IMR-90 (cell line): ENCODE measurements at regions not wholly inside any gene's neighbourhood (a gene's known extent, or its start where the extent isn't known, plus 50 kb on each side); places are given as distances from the start of the nearest gene placed in this dataset.

Source experiments
- ATAC-seq: fragments of 200-7000 bp; cut with Tn5 transposase; 2 replicates; pipeline ENCODE4 v1.9.1; 2020; ENCODE audit warnings: low read depth, mild to moderate bottlenecking, moderate library complexity
- BruUV-seq: library from RNA; stranded (reverse); fragments of 400-500 nt; replicated peaks from 2 replicates; lab custom pipeline; 2021; lab: Mats Ljungman, UMichigan
- CTCF ChIA-PET: fragments of 300-600 bp; formaldehyde crosslinking; extraction: SDS; loops from one replicate; lab custom pipeline; 2021; ENCODE audit warnings: antibody characterized with exemption; lab: Yijun Ruan, JAX
- POLR2A ChIA-PET: fragments of 300-600 bp; sonication (Branson Sonifier 250); formaldehyde crosslinking; loops from one replicate; lab custom pipeline; 2022; ENCODE audit warnings: antibody characterized with exemption; ENCODE audit not compliant: unreplicated experiment; lab: Charles Lee
- DNase-seq: peaks from one replicate; pipeline ENCODE4 v3.0.0; 2013
- H2AFZ ChIP-seq: replicated peaks from 2 replicates; pipeline ENCODE3; 2013; ENCODE audit warnings: low read length, mild to moderate bottlenecking; ENCODE audit not compliant: poor library complexity
- H2AK5ac ChIP-seq: 2 replicates; pipeline ENCODE4 v1.6.1; 2013; ENCODE audit warnings: low read depth, low read length, inconsistent platforms
- H2AK9ac ChIP-seq: replicated peaks from 2 replicates; pipeline ENCODE3; 2013; ENCODE audit warnings: mild to moderate bottlenecking, low read depth, low read length, moderate library complexity; ENCODE audit not compliant: poor library complexity
- H2BK120ac ChIP-seq: 2 replicates; pipeline ENCODE4 v1.6.1; 2013; ENCODE audit warnings: low read depth, low read length, inconsistent platforms
- H2BK15ac ChIP-seq: 3 replicates; pipeline ENCODE4 v1.6.1; 2013; ENCODE audit warnings: low read depth, low read length, inconsistent platforms
- H2BK20ac ChIP-seq: 2 replicates; pipeline ENCODE4 v1.6.1; 2013; ENCODE audit warnings: low read depth, mild to moderate bottlenecking, inconsistent platforms, low read length, moderate library complexity
- H2BK5ac ChIP-seq: 2 replicates; pipeline ENCODE4 v1.6.1; 2013; ENCODE audit warnings: mild to moderate bottlenecking, low read depth, low read length, inconsistent platforms; ENCODE audit not compliant: poor library complexity, severe bottlenecking
- H3K14ac ChIP-seq: replicated peaks from 2 replicates; pipeline ENCODE4 v1.6.1; 2013; ENCODE audit warnings: low read depth, low read length, inconsistent platforms
- H3K18ac ChIP-seq: 2 replicates; pipeline ENCODE4 v1.6.1; 2013; ENCODE audit warnings: low read depth, low read length, control low read depth
- H3K23ac ChIP-seq: 2 replicates; pipeline ENCODE4 v1.6.1; 2013; ENCODE audit warnings: low read depth, low read length, inconsistent platforms
- H3K27ac ChIP-seq: 2 replicates; pipeline ENCODE4 v1.5.1; 2013; ENCODE audit warnings: mild to moderate bottlenecking, control low read depth, low read length; ENCODE audit not compliant: insufficient read depth
- H3K27me3 ChIP-seq: 2 replicates; pipeline ENCODE4 v1.6.1; 2013; ENCODE audit warnings: low read length; ENCODE audit not compliant: control insufficient read depth, insufficient read depth
- H3K36me3 ChIP-seq: 2 replicates; pipeline ENCODE4 v1.6.1; 2013; ENCODE audit warnings: low read length, mixed read lengths; ENCODE audit not compliant: control insufficient read depth, insufficient read depth
- H3K4ac ChIP-seq: 2 replicates; pipeline ENCODE4 v1.6.1; 2013; ENCODE audit warnings: low read depth, low read length, inconsistent platforms
- H3K4me1 ChIP-seq: 2 replicates; pipeline ENCODE4 v1.6.1; 2013; ENCODE audit warnings: low read length, mixed read lengths; ENCODE audit not compliant: control insufficient read depth, insufficient read depth
- H3K4me2 ChIP-seq: 2 replicates; pipeline ENCODE4 v1.6.1; 2013; ENCODE audit warnings: low read depth, mild to moderate bottlenecking, control low read depth, low read length, moderate library complexity
- H3K4me3 ChIP-seq: 2 replicates; pipeline ENCODE4 v1.5.1; 2013; ENCODE audit warnings: low read depth, mild to moderate bottlenecking, control low read depth, low read length, moderate library complexity; ENCODE audit not compliant: insufficient read depth
- H3K56ac ChIP-seq: 2 replicates; pipeline ENCODE4 v1.6.1; 2013; ENCODE audit warnings: low read length, inconsistent platforms; ENCODE audit not compliant: insufficient read depth; ENCODE audit errors: extremely low read depth
- H3K79me1 ChIP-seq, 2 experiments: 2 replicates each; pipeline ENCODE4 v1.6.1; 2013; ENCODE audit warnings: low read length in 2 of 2, inconsistent platforms in 1 of 2, low read depth in 1 of 2
- H3K9ac ChIP-seq: 2 replicates; pipeline ENCODE4 v1.6.1; 2013; ENCODE audit warnings: low read depth, low read length, control low read depth
- H3K9me1 ChIP-seq: 2 replicates; pipeline ENCODE4 v1.6.1; 2013; ENCODE audit warnings: low read length, inconsistent platforms; ENCODE audit not compliant: insufficient read depth
- H3K9me3 ChIP-seq: 2 replicates; pipeline ENCODE4 v1.6.1; 2013; ENCODE audit warnings: low read length; ENCODE audit not compliant: control insufficient read depth, insufficient read depth
- H4K20me1 ChIP-seq: 2 replicates; pipeline ENCODE4 v1.6.1; 2013; ENCODE audit warnings: low read length, inconsistent platforms; ENCODE audit not compliant: insufficient read depth
- H4K5ac ChIP-seq: 2 replicates; pipeline ENCODE4 v1.6.1; 2013; ENCODE audit warnings: mild to moderate bottlenecking, low read depth, low read length, control low read depth
- H4K8ac ChIP-seq, 2 experiments: 2 replicates each; pipeline ENCODE4 v1.6.1; 2013; ENCODE audit warnings: low read depth in 2 of 2, low read length in 2 of 2, control low read depth in 1 of 2, inconsistent platforms in 1 of 2
- H4K91ac ChIP-seq: 2 replicates; pipeline ENCODE4 v1.6.1; 2013; ENCODE audit warnings: low read depth, low read length, inconsistent platforms; ENCODE audit not compliant: insufficient read depth
- BHLHE40 ChIP-seq: fragments of 150-350 bp; IDR thresholded peaks from 2 replicates; pipeline ENCODE4 v1.6.1; 2016; ENCODE audit warnings: mild to moderate bottlenecking, low read depth, low read length
- CEBPB ChIP-seq: IDR thresholded peaks from 2 replicates; pipeline ENCODE4 v1.6.1; 2012; ENCODE audit warnings: low read depth, low read length, improper control_type of control experiment
- CHD1 ChIP-seq: IDR thresholded peaks from 2 replicates; pipeline ENCODE4 v1.6.1; 2012; ENCODE audit warnings: low read depth, low read length, improper control_type of control experiment
- FOS ChIP-seq: fragments of 150-350 bp; IDR thresholded peaks from 2 replicates; pipeline ENCODE4 v1.6.1; 2016; ENCODE audit warnings: low read depth, low read length
- MAFK ChIP-seq: IDR thresholded peaks from 2 replicates; pipeline ENCODE4 v1.6.1; 2012; ENCODE audit warnings: low read depth, low read length, improper control_type of control experiment
- MAZ ChIP-seq: IDR thresholded peaks from 2 replicates; pipeline ENCODE4 v1.6.1; 2012; ENCODE audit warnings: low read depth, mild to moderate bottlenecking, low read length, improper control_type of control experiment, moderate library complexity, borderline replicate concordance
- MXI1 ChIP-seq: IDR thresholded peaks from 2 replicates; pipeline ENCODE4 v1.6.1; 2012; ENCODE audit warnings: low read depth, mild to moderate bottlenecking, low read length, moderate library complexity, borderline replicate concordance
- NFE2L2 ChIP-seq: fragments of 150-350 bp; IDR thresholded peaks from 2 replicates; pipeline ENCODE4 v1.6.1; 2016; ENCODE audit warnings: low read depth, mild to moderate bottlenecking, low read length
- POLR2A ChIP-seq: IDR thresholded peaks from 2 replicates; pipeline ENCODE4 v1.6.1; 2012; ENCODE audit warnings: mild to moderate bottlenecking, low read depth, low read length
- RAD21 ChIP-seq: IDR thresholded peaks from 2 replicates; pipeline ENCODE4 v1.6.1; 2012; ENCODE audit warnings: low read length, improper control_type of control experiment
- RCOR1 ChIP-seq: IDR thresholded peaks from 2 replicates; pipeline ENCODE4 v1.6.1; 2012; ENCODE audit warnings: mild to moderate bottlenecking, low read length, improper control_type of control experiment; ENCODE audit not compliant: insufficient replicate concordance
- RFX5 ChIP-seq: IDR thresholded peaks from 2 replicates; pipeline ENCODE4 v1.8.0; 2012; ENCODE audit warnings: low read depth, mild to moderate bottlenecking, low read length, moderate library complexity
- SMC3 ChIP-seq: fragments of 150-350 bp; IDR thresholded peaks from 2 replicates; pipeline ENCODE4 v1.6.1; 2016; ENCODE audit warnings: low read depth, mild to moderate bottlenecking, antibody characterized with exemption, low read length, moderate library complexity
- WGBS, 2 experiments: methylation state at CpG; one replicate each; pipeline versions ENCODE4 v1.1.5 to v1.1.7; 2013; ENCODE audit warnings: missing lambda C conversion rate in 2 of 2; ENCODE audit not compliant: insufficient read length in 1 of 2; ENCODE audit errors: extremely low coverage in 2 of 2; 5-methylcytosine and 5-hydroxymethylcytosine counted together
- dilution Hi-C: fragments of 300-500 bp; cut with HindIII; formaldehyde crosslinking; loops from one replicate; pipeline ENCODE4 v1.14.3; 2018; ENCODE audit warnings: low sequenced_read_pairs; ENCODE audit not compliant: unreplicated experiment
- in situ Hi-C: fragments of 300-500 bp; cut with MboI; formaldehyde crosslinking; loops from 3 replicates; pipeline ENCODE4 v1.14.3; 2019; ENCODE audit warnings: low sequenced_read_pairs, inconsistent platforms, mixed read lengths
- intact Hi-C: fragments of 100-400 bp; cut with micrococcal nuclease; formaldehyde crosslinking; loops from 2 replicates; pipeline ENCODE4 v1.10.0; 2022
- TF ChIP-seq, protein P1 (sequence below): fragments of 150-350 bp; IDR thresholded peaks from 2 replicates; pipeline ENCODE4 v1.6.1; 2017; ENCODE audit warnings: mild to moderate bottlenecking, antibody characterized with exemption, low read length, low read depth
- TF ChIP-seq, protein P2 (sequence below): fragments of 150-350 bp; IDR thresholded peaks from 2 replicates; pipeline ENCODE4 v1.6.1; 2016; ENCODE audit warnings: low read depth, mild to moderate bottlenecking, low read length, moderate library complexity, borderline replicate concordance
- TF ChIP-seq, protein P3 (sequence below): conservative IDR thresholded peaks from 2 replicates; pipeline ENCODE4 v1.5.1; 2012; ENCODE audit warnings: mild to moderate bottlenecking, low read depth, low read length, improper control_type of control experiment

DNA sequence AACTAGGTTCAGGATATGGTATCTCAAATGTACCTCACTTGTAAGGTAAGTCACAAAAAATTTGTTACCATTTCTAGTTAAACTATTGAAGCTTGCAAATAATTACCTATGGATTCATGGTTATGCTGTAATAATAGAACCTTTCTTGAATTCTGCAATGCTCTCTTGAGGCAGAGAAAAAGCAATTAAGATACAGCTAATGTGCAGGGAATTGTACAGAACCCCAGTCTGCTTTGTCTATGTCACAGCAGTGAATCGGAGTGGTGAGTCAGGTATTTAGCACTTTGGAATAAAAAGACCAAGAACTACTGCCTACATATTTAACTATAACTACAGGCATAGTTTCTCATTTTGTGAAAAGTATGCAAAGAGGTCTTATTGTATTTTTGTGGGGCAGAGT is 228.7 kb upstream of the GOT2 start:
- no peak overlapping the region for H2AK5ac ChIP-seq
- no peak overlapping the region for H2BK20ac ChIP-seq
- H4K8ac ChIP-seq = no peak overlapping the region
- no peak overlapping the region for H4K91ac ChIP-seq
- in situ Hi-C loops (no loop called here), intact Hi-C loops (no loop called here), dilution Hi-C loops (no loop called here)
- H2BK120ac ChIP-seq = no peak overlapping the region
- no peak overlapping the region for H3K56ac ChIP-seq
- H4K5ac ChIP-seq = no peak overlapping the region
- H3K4me2 ChIP-seq = no peak overlapping the region
- no peak overlapping the region for H2AK9ac ChIP-seq
- no peaks in the 10 kb centered on the region for H3K9me1 ChIP-seq
- H3K23ac ChIP-seq = no peak overlapping the region
- H3K9ac ChIP-seq = no peak overlapping the region
- no peak overlapping the region for H2BK15ac ChIP-seq
- H3K27ac ChIP-seq = no peak overlapping the region
- no peak overlapping the region for H3K14ac ChIP-seq
- H4K20me1 ChIP-seq = no peaks in the 10 kb centered on the region
- H3K4ac ChIP-seq = no peak overlapping the region
- no peak for DNase-seq
- no peaks in the 10 kb centered on the region for H3K79me1 ChIP-seq
- no peaks in the 10 kb centered on the region for H3K27me3 ChIP-seq
- no peak overlapping the region for H3K18ac ChIP-seq
- CTCF ChIA-PET = no interaction called here
- BruUV-seq = no TSS peak
- WGBS, 2 experiments = no CpG with 5 or more reads among the region's 1 CpG
- no peak overlapping the region for H2AFZ ChIP-seq
- H3K9me3 ChIP-seq = no peaks in the 10 kb centered on the region; the same call in 1 of the 2 replicates
- POLR2A ChIA-PET = no interaction called here
- H3K36me3 ChIP-seq = no peaks in the 10 kb centered on the region
- TF ChIP-seq MAFK (no peak), CEBPB (no peak), NFE2L2 (no peak), BHLHE40 (no peak), RFX5 (no peak), RAD21 (no peak), SMC3 (no peak), FOS (no peak), RCOR1 (no peak), CHD1 (no peak), POLR2A (no peak), MXI1 (no peak), MAZ (no peak)
- TF ChIP-seq, protein P1, sequence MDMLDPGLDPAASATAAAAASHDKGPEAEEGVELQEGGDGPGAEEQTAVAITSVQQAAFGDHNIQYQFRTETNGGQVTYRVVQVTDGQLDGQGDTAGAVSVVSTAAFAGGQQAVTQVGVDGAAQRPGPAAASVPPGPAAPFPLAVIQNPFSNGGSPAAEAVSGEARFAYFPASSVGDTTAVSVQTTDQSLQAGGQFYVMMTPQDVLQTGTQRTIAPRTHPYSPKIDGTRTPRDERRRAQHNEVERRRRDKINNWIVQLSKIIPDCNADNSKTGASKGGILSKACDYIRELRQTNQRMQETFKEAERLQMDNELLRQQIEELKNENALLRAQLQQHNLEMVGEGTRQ = no peak
- TF ChIP-seq, protein P2, sequence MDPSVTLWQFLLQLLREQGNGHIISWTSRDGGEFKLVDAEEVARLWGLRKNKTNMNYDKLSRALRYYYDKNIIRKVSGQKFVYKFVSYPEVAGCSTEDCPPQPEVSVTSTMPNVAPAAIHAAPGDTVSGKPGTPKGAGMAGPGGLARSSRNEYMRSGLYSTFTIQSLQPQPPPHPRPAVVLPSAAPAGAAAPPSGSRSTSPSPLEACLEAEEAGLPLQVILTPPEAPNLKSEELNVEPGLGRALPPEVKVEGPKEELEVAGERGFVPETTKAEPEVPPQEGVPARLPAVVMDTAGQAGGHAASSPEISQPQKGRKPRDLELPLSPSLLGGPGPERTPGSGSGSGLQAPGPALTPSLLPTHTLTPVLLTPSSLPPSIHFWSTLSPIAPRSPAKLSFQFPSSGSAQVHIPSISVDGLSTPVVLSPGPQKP = no peak
- TF ChIP-seq, protein P3, sequence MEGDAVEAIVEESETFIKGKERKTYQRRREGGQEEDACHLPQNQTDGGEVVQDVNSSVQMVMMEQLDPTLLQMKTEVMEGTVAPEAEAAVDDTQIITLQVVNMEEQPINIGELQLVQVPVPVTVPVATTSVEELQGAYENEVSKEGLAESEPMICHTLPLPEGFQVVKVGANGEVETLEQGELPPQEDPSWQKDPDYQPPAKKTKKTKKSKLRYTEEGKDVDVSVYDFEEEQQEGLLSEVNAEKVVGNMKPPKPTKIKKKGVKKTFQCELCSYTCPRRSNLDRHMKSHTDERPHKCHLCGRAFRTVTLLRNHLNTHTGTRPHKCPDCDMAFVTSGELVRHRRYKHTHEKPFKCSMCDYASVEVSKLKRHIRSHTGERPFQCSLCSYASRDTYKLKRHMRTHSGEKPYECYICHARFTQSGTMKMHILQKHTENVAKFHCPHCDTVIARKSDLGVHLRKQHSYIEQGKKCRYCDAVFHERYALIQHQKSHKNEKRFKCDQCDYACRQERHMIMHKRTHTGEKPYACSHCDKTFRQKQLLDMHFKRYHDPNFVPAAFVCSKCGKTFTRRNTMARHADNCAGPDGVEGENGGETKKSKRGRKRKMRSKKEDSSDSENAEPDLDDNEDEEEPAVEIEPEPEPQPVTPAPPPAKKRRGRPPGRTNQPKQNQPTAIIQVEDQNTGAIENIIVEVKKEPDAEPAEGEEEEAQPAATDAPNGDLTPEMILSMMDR = no peak
- no peak for ATAC-seq
- H2BK5ac ChIP-seq = no peak overlapping the region
- H3K4me3 ChIP-seq = no peak overlapping the region
- no peaks in the 10 kb centered on the region for H3K4me1 ChIP-seq
